ENCODE measurements at regions not wholly inside any gene's neighbourhood (a gene's known extent, or its start where the extent isn't known, plus 50 kb on each side); places are given as distances from the start of the nearest gene placed in this dataset.

GRCh38 chr13:26989261-26989956, 182.2 kb downstream of the USP12 start:
- no peak for DNase-seq

- DNase-seq: no peak
These were observed 183.4 kb downstream of the USP12 start for GRCh38 chr13:26988059-26988769.

- no peak for DNase-seq
These were observed 184.1 kb downstream of the USP12 start for GRCh38 chr13:26987486-26988013.

DNA sequence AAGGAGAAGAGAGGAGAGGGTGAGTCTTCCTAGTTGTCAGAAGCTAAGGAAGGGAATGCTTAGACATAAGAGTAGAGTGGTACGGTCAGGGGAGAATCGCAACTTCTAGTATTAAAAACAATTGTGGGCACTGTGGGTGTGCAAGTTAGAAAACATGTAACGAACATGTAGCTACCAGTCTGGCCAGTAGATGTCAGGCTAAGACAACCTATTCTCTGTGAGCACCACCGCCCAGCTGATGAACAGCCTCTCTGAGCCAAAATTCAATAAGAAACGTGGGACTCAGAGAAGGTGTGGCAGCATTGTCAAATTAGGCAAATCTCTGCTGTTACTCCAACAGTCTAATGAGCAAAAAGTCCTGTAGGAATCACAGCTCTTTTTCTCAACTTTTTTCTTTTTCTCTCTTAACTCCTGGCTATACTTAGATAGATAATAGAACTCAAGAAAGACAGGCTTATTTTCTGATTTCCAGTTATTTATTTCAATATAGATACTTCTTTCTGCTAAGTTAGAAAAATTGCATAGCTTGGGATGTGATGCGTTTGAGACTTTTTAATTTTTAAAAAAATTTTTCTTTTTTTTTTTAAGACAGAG, 186.2 kb downstream of the USP12 start:
- peak in 10 of 14 donors; percentile 19 to 56 (median 36) for DNase-seq

GRCh38 chr13:26984337-26984736, 187.3 kb downstream of the USP12 start:
- no peak for DNase-seq

- DNase-seq: no peak
These were observed 187.9 kb downstream of the USP12 start for GRCh38 chr13:26983543-26984320.

GRCh38 chr13:26980099-26981031, 191.2 kb downstream of the USP12 start:
- DNase-seq: no peak

GRCh38 chr13:26979334-26979733, 192.3 kb downstream of the USP12 start:
- DNase-seq: no peak

DNA sequence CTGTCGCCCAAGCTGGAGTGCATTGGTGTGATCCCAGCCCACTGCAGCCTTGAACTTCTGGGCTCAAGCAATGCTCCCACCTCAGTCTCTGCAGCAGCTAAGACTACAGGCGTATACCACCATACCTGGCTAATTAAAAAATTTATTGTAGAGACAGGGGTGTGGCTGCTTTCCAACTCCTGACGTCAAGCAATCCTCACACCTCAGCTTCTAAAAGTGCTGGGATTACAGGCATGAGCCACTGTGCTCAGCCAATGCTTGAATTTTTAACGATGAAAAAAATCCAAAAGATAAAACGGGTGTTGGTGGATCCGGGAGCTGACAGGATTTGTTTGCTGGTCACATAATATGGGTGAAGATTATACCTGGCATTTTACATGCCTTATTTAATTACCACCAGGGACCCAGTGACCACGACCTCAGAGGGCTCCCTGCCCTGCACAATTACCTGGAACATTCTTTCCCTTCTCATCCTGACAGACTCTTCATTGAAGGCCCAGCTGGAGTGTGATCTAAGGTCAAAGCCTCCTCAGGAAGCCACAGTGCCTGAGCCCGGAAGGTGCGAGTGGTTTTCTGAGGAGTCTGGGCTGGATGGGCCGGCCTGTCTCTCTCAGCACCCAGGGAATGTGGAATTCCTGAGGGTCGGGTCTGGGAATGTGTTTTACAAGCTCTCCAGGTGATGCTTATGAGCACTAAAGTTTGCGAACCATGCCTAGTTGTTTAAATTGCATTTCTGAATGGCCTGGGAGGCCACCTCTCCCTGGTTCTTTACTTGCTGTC, 193.3 kb downstream of the USP12 start:
- DNase-seq: no peak

DNA sequence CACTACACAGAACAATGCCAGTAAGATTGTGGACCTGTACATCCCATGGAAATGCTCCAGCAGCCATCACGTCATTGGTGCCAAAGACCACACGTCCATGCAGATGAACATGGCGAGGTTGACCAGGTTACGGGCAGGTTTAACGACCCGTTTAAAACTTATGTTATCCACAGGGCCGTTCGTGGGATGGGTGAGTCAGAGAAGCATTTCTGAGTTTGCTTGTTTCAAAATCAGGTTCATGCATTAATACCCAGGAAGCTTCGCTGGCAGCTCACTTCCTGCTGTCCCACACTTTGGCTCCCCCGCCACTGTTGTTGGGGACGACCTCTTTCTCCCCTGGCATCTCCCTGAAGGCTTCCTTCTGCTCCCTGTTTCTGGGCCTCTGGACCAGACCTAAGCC, 194.1 kb downstream of the USP12 start:
- no peak for DNase-seq

DNA sequence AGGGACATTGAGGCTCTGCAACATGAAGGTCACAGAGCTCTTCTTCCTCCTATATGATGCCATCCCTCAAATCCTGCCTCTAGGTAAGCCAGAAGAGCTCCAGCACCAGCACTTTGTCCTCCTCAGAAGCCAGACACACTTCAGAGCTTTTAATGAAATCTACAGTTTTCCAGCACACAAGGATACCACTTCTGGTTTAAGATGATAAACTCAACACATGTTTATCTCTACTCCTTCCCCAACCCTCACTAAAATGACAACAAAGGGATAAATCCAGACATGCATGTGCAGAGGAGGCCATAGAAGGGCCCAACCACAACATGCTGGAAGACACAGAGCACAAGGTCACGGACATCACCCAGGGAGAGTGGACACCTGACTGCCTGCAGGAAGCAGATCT, 195.3 kb downstream of the USP12 start:
- no peak for DNase-seq

- DNase-seq: no peak
These were observed 197.7 kb downstream of the USP12 start for GRCh38 chr13:26973946-26974345.

DNA sequence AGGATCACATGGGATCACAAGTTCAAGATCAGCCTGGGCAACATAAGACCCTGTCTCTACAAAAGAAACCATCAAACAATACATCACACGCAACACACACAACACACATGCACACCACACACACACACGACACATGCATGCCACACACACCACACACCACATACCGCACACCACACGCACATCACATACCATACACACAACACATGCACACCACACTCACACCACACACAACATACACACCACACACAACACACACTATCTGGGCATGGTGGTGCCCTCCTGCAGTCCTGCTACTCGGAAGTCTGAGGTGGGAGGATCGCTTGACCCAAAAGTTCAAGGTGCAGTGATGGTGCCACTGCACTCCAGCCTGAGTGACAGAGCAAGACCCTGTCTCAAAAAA, 198.3 kb downstream of the USP12 start:
- DNase-seq: no peak

- peak in 1 of 14 donors; percentile 58 for DNase-seq
These were observed 199.4 kb downstream of the USP12 start for GRCh38 chr13:26971990-26972887.

DNA sequence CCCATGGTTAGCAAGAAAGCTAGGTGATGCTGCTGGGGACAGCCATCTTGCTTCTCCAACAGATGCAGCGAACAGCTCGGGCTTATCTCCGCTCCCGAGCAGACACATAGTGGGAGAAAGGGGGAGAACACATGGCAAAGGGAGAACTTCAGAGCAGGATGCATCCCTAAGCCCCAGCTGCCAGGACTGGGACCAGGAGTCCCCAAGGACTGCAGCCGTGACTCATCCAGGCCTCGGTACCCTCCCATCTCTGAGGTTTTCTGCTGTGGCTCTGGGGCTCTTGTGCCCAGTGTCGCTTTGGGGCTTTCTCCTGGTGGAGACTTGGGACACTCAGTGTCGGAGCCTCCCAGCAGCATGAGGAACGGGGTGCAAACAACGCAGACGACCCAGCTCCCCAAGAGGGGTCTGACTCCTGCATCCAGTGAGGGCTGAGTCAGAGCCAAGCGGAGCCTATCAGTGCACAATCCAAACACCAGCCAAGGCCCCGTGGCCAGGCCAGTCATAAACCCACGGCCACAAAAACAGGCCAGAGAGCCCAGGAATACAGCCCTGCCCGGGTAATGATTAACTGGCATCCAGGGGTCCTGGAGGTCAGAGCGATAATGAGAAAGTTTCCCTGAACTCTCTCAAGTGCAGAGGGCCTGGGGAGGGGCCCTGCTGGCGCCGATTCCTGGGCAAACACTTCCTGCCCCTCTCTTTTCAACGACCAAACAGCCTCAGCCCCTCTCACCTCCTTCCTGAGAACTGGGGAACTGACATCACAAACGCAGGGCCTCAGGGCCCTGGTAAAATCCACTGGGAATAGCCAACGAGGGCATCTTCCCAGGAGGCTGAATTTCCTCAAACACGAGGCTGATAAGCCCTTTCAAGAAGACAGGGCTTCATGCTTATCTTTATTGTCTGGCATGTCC, 202.9 kb downstream of the USP12 start:
- no peak for DNase-seq

GRCh38 chr13:26967119-26968038, 204.2 kb downstream of the USP12 start:
- no peak for DNase-seq

- no peak for DNase-seq
These were observed 204.9 kb downstream of the USP12 start for GRCh38 chr13:26966701-26967080.
